CD4-positive, CD25-positive, alpha-beta regulatory T cell (primary cell): ENCODE measurements at regions not wholly inside any gene's neighbourhood (a gene's known extent, or its start where the extent isn't known, plus 50 kb on each side); places are given as distances from the start of the nearest gene placed in this dataset.

ENCODE experiments used
- ATAC-seq, 2 donors: fragments of 150-1000 bp; cut with Tn5 transposase; one replicate each; pipeline ENCODE4 v1.10.0; 2021; ENCODE audit warnings: low read depth in 2 of 2, moderate number of reproducible peaks in 2 of 2, moderate library complexity in 1 of 2
- DNase-seq, 3 donors: peaks; one replicate each; pipeline versions ENCODE4 v3.0.0 to v3.0.0-alpha.2; 2012 to 2022; ENCODE audit warnings: mixed read lengths in 1 of 3
- H3K27ac ChIP-seq: one replicate; pipeline ENCODE4 v1.7.0; 2013; ENCODE audit warnings: mild to moderate bottlenecking, low read length; ENCODE audit not compliant: insufficient read depth, poor library complexity, severe bottlenecking
- H3K27me3 ChIP-seq: one replicate; pipeline ENCODE4 v1.7.0; 2013; ENCODE audit warnings: low read length; ENCODE audit not compliant: control insufficient read depth, insufficient read depth
- H3K36me3 ChIP-seq: one replicate; pipeline ENCODE4 v1.7.0; 2013; ENCODE audit warnings: mild to moderate bottlenecking, low read length, moderate library complexity; ENCODE audit not compliant: control insufficient read depth, insufficient read depth
- H3K4me1 ChIP-seq: 2 replicates; pipeline ENCODE4 v1.7.0; 2013; ENCODE audit warnings: mild to moderate bottlenecking, low read length; ENCODE audit not compliant: insufficient read depth, control insufficient read depth, poor library complexity, severe bottlenecking
- H3K4me3 ChIP-seq: one replicate; pipeline ENCODE4 v1.7.0; 2013; ENCODE audit warnings: low read depth, mild to moderate bottlenecking, low read length, moderate library complexity
- H3K9me3 ChIP-seq, 2 experiments: 1 replicate in 1 of 2; 2 replicates in 1 of 2; pipeline ENCODE4 v1.7.0; 2013; ENCODE audit warnings: low read length in 2 of 2, mild to moderate bottlenecking in 1 of 2, moderate library complexity in 1 of 2; ENCODE audit not compliant: control insufficient read depth in 2 of 2
- H3K27ac Mint-ChIP-seq, 3 donors: one replicate each; pipeline ENCODE4 v1.8.0; 2020 to 2022; ENCODE audit warnings: mild to moderate bottlenecking in 3 of 3, mixed read lengths in 3 of 3, moderate library complexity in 2 of 3
- H3K27me3 Mint-ChIP-seq: one replicate; pipeline ENCODE4 v1.8.0; 2022; ENCODE audit warnings: mild to moderate bottlenecking, mixed read lengths
- H3K36me3 Mint-ChIP-seq: one replicate; pipeline ENCODE4 v1.8.0; 2020; ENCODE audit warnings: mixed read lengths
- H3K4me1 Mint-ChIP-seq, 4 donors: one replicate each; pipeline ENCODE4 v1.8.0; 2020 to 2022; ENCODE audit warnings: mixed read lengths in 4 of 4, mild to moderate bottlenecking in 1 of 4
- H3K4me3 Mint-ChIP-seq, 4 donors: one replicate each; pipeline ENCODE4 v1.8.0; 2020 to 2022; ENCODE audit warnings: mild to moderate bottlenecking in 4 of 4, mixed read lengths in 4 of 4, moderate library complexity in 3 of 4
- H3K9me3 Mint-ChIP-seq, 7 donors: one replicate each; pipeline ENCODE4 v1.8.0; 2020 to 2022; ENCODE audit warnings: mixed read lengths in 7 of 7, mild to moderate bottlenecking in 3 of 7, moderate library complexity in 2 of 7

DNA sequence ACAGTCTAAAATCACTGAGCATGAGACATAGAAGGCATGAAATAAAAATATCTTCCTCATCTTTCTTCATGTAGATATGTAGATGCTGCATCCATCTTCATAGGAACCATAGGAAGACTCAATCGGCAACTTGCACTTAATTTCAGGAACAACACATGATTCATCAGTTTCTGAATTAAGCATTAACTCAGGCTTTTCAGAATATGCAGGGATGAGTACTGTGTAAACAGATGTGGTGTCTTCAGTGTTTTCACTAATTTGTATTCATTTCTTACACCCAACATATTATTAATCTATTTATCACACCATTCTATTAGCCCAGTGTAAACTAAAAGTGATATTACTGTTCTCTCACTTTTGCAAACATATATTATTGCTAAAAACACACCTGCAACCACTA is 305.9 kb upstream of the DAB2 start:
- H3K36me3 ChIP-seq: no peaks in the 10 kb centered on the region
- H3K4me1 ChIP-seq: no peaks in the 10 kb centered on the region
- Mint-ChIP-seq H3K27me3 (peaks cover 4% of the 10 kb centered on the region), H3K36me3 (no peaks in the 10 kb centered on the region), H3K4me1 (no peaks in the 10 kb centered on the region), H3K9me3 (no peaks in the 10 kb centered on the region), H3K27ac (no peak overlapping the region), H3K4me3 (no peak overlapping the region)
- ATAC-seq: no peak
- no peaks in the 10 kb centered on the region for H3K27me3 ChIP-seq
- no peak for DNase-seq
- no peaks in the 10 kb centered on the region for H3K9me3 ChIP-seq
- no peak overlapping the region for H3K27ac ChIP-seq
- no peak overlapping the region for H3K4me3 ChIP-seq

- no peak overlapping the region for H3K27ac ChIP-seq
- no peak for DNase-seq
- H3K36me3 Mint-ChIP-seq: no peaks in the 10 kb centered on the region
- H3K4me3 Mint-ChIP-seq: no peak overlapping the region
- H3K36me3 ChIP-seq: no peaks in the 10 kb centered on the region
- H3K4me3 ChIP-seq: no peak overlapping the region
- no peaks in the 10 kb centered on the region for H3K9me3 Mint-ChIP-seq
- no peaks in the 10 kb centered on the region for H3K9me3 ChIP-seq
- no peaks in the 10 kb centered on the region for H3K4me1 Mint-ChIP-seq
- H3K27me3 Mint-ChIP-seq: no peaks in the 10 kb centered on the region
- H3K27ac Mint-ChIP-seq: no peak overlapping the region
- no peak for ATAC-seq
- no peaks in the 10 kb centered on the region for H3K4me1 ChIP-seq
- no peaks in the 10 kb centered on the region for H3K27me3 ChIP-seq
Measured at GRCh38 chr5:39730006-39730405, 305.2 kb upstream of the DAB2 start.

DNA sequence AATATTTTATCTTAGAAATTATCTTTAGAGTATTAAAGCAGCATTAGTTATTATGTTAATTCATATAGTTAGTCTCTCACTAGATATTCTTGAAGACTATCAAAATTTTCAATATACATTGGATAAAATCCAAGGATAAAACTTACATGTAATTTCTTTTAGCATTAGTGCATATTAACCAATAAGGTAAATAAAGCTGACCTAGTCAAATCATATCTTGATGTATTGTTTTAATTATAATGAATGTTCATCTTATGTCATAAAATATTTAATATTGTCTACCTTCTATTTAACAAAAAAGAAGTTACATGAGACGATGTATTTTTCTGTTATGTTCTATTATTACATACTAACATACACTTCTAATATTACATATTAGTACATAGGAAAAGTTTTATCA is 301.7 kb upstream of the DAB2 start:
- no peak for DNase-seq
- Histone ChIP-seq H3K27ac (no peak overlapping the region), H3K4me3 (no peak overlapping the region), H3K9me3 (no peaks in the 10 kb centered on the region), H3K4me1 (no peaks in the 10 kb centered on the region), H3K27me3 (no peaks in the 10 kb centered on the region), H3K36me3 (no peaks in the 10 kb centered on the region)
- Mint-ChIP-seq H3K4me1 (no peaks in the 10 kb centered on the region), H3K4me3 (no peak overlapping the region), H3K36me3 (no peaks in the 10 kb centered on the region), H3K9me3 (no peaks in the 10 kb centered on the region), H3K27ac (no peak overlapping the region), H3K27me3 (no peaks in the 10 kb centered on the region)
- no peak for ATAC-seq

DNA sequence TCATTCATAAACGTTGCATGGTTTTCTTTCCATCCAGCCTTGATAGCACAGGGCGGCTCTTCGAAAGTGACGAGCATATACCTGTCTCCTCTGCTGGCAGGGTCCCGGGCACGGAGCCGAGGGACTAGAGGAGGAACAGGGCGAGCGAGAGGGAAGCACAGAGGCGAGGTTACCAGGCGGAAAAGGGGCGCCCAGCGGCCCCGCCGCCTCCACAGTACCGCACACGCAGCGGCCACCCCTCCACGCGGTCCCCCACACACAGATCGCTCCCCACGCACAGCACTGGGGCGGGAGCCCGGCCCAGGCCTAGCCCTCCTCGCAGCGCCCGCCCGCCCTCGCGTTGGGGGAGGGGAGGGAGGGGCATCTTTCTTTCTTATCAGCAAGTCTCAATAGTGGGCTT is 296.6 kb upstream of the DAB2 start:
- Mint-ChIP-seq H3K27me3 (peaks cover 4% of the 10 kb centered on the region), H3K36me3 (no peaks in the 10 kb centered on the region), H3K9me3 (no peaks in the 10 kb centered on the region), H3K27ac (no peak overlapping the region), H3K4me1 (no peaks in the 10 kb centered on the region), H3K4me3 (no peak overlapping the region)
- Histone ChIP-seq H3K4me3 (no peak overlapping the region), H3K36me3 (no peaks in the 10 kb centered on the region), H3K4me1 (no peaks in the 10 kb centered on the region), H3K27ac (no peak overlapping the region), H3K9me3 (no peaks in the 10 kb centered on the region), H3K27me3 (no peaks in the 10 kb centered on the region)
- no peak for ATAC-seq
- DNase-seq: no peak

DNA sequence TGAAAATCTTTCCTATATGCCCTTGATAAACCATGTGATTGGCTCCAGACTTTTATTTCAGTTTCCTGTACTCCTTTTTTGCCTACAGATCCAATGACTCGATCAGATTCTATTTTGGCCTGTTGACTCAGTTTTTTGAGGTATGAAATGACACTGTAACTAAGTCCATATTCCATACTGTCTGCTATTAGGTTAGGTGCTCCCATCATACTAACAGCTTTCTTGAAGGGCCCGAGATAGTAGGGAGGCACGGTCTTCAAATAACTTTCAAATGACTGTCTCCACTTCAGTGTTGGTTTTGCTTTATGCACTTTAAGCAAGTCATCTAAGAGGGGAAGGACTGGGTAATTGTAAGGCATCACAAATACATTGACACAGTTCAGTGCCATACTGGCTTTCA is 295.4 kb upstream of the DAB2 start:
- no peaks in the 10 kb centered on the region for H3K9me3 ChIP-seq
- H3K4me3 ChIP-seq: no peak overlapping the region
- no peaks in the 10 kb centered on the region for H3K36me3 ChIP-seq
- H3K27me3 Mint-ChIP-seq: peaks cover 4% of the 10 kb centered on the region
- H3K27me3 ChIP-seq: no peaks in the 10 kb centered on the region
- no peaks in the 10 kb centered on the region for H3K4me1 Mint-ChIP-seq
- H3K4me1 ChIP-seq: no peaks in the 10 kb centered on the region
- H3K4me3 Mint-ChIP-seq: no peak overlapping the region
- H3K27ac Mint-ChIP-seq: no peak overlapping the region
- no peaks in the 10 kb centered on the region for H3K36me3 Mint-ChIP-seq
- ATAC-seq (no peak), DNase-seq (no peak)
- no peaks in the 10 kb centered on the region for H3K9me3 Mint-ChIP-seq
- H3K27ac ChIP-seq: no peak overlapping the region

- Mint-ChIP-seq H3K4me1 (no peaks in the 10 kb centered on the region), H3K4me3 (no peak overlapping the region), H3K27me3 (peaks cover 9% of the 10 kb centered on the region), H3K36me3 (no peaks in the 10 kb centered on the region), H3K9me3 (no peaks in the 10 kb centered on the region), H3K27ac (no peak overlapping the region)
- no peaks in the 10 kb centered on the region for H3K27me3 ChIP-seq
- H3K4me1 ChIP-seq: no peaks in the 10 kb centered on the region
- no peaks in the 10 kb centered on the region for H3K9me3 ChIP-seq
- H3K4me3 ChIP-seq: no peak overlapping the region
- DNase-seq: no peak
- no peaks in the 10 kb centered on the region for H3K36me3 ChIP-seq
- ATAC-seq: no peak
- no peak overlapping the region for H3K27ac ChIP-seq
Measured at GRCh38 chr5:39717176-39717897, 292.6 kb upstream of the DAB2 start.

DNA sequence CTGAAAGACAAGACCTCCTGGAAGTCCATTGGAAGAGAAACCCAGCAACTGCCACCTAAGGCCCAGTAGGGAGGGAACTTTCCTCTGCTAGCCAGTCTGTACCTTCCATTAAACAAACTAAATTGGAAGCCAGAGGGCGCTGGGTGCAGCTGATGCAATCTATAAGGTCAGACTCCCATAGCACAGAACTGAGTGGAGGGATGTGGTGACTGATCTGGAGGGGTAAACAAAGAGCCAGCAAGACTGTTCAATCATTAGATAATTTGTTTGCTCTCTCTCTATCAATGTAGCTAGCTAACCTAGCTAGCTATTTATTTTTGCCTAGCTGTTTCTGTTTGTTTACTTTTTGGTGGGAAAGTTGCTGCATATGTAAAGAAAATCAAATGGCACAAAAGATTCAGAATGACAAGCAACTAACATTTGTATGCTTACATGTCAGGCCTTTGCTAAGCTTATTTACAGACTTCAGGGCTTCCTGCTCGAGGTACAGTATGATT is 291.8 kb upstream of the DAB2 start:
- ATAC-seq (peak in 1 of 2 donors; percentile 45), DNase-seq (peak in 2 of 3 donors; percentile 9 to 30)
- no peak overlapping the region for H3K4me3 Mint-ChIP-seq
- no peaks in the 10 kb centered on the region for H3K4me1 Mint-ChIP-seq
- H3K9me3 Mint-ChIP-seq: no peaks in the 10 kb centered on the region
- Histone ChIP-seq H3K36me3 (no peaks in the 10 kb centered on the region), H3K27me3 (no peaks in the 10 kb centered on the region), H3K27ac (no peak overlapping the region), H3K9me3 (no peaks in the 10 kb centered on the region), H3K4me3 (no peak overlapping the region), H3K4me1 (no peaks in the 10 kb centered on the region)
- H3K27me3 Mint-ChIP-seq: peaks cover 9% of the 10 kb centered on the region
- H3K27ac Mint-ChIP-seq: no peak overlapping the region
- no peaks in the 10 kb centered on the region for H3K36me3 Mint-ChIP-seq

DNA sequence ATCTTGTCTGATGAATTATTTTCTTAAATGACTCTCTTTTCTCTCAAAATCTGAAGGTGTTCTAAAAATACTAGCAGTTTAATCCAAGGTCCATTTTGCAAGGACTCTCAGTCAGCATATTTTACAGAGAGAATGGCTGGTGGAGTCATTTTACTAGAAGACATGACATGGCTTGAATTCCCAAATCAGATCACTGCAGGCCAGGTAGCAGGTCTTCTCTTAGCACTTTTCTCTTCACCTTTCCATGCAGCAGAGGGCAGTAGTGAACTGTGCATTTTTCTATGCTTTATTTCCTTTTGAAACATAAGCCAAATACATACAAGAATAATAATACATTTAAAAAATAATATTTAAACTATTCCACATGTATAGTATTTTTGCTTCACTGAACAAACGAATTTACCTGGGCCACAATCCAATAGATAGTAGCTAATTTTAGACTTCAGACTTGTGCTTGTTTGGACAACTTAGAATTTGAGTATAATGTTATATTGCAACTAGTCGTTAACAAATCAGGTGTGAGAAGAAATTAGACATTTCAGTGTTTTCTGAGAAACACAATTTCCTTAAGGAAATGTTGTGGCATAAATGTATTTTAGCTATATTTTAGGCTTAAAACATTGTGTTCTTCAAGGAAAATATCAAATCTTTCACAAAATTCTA is 289.4 kb upstream of the DAB2 start:
- Histone ChIP-seq H3K9me3 (no peaks in the 10 kb centered on the region), H3K4me1 (no peaks in the 10 kb centered on the region), H3K36me3 (no peaks in the 10 kb centered on the region), H3K27ac (no peak overlapping the region), H3K4me3 (no peak overlapping the region), H3K27me3 (no peaks in the 10 kb centered on the region)
- H3K4me1 Mint-ChIP-seq: no peaks in the 10 kb centered on the region
- no peak overlapping the region for H3K4me3 Mint-ChIP-seq
- peak; percentile 11 to 52 (median 36) for DNase-seq
- no peak overlapping the region for H3K27ac Mint-ChIP-seq
- peaks cover 9% of the 10 kb centered on the region for H3K27me3 Mint-ChIP-seq
- no peaks in the 10 kb centered on the region for H3K9me3 Mint-ChIP-seq
- ATAC-seq: no peak
- H3K36me3 Mint-ChIP-seq: no peaks in the 10 kb centered on the region
